LNCaP clone FGC (cell line): ENCODE measurements at regions not wholly inside any gene's neighbourhood (a gene's known extent, or its start where the extent isn't known, plus 50 kb on each side); places are given as distances from the start of the nearest gene placed in this dataset.

Source experiments
- DNase-seq: peaks from one replicate; pipeline ENCODE4 v3.0.0-alpha.2; 2011; ENCODE audit warnings: low read depth
- H3K4me3 ChIP-seq: 2 replicates; pipeline ENCODE4 v1.5.1; 2011; ENCODE audit warnings: mild to moderate bottlenecking, low read depth, low read length, control low read depth
- TF ChIP-seq, protein P1 (sequence below): IDR thresholded peaks from 2 replicates; pipeline ENCODE4 v1.5.1; 2012; ENCODE audit warnings: mild to moderate bottlenecking; ENCODE audit not compliant: control insufficient read depth, insufficient read depth; ENCODE audit errors: extremely low read depth

DNA sequence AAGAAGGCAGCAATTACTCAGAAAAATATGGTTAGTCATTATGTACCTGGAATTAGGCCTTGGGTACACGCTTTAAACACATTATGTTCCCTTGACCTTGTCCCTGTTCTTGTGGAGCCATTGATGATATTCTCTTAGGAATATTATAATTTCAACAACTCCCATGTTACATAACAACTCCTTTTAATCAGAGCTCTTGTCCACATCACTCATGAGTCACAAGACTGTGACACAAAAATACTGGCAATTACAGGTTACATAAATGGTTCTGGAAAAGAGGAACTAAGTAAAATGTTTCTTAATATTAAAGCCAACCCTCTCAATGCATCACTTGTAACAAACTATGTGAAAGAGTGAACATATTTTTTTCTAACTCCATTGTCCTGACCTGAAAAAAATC is 143.8 kb upstream of the PCLO start:
- no peak overlapping the region for H3K4me3 ChIP-seq
- DNase-seq, result no peak
- TF ChIP-seq, protein P1, sequence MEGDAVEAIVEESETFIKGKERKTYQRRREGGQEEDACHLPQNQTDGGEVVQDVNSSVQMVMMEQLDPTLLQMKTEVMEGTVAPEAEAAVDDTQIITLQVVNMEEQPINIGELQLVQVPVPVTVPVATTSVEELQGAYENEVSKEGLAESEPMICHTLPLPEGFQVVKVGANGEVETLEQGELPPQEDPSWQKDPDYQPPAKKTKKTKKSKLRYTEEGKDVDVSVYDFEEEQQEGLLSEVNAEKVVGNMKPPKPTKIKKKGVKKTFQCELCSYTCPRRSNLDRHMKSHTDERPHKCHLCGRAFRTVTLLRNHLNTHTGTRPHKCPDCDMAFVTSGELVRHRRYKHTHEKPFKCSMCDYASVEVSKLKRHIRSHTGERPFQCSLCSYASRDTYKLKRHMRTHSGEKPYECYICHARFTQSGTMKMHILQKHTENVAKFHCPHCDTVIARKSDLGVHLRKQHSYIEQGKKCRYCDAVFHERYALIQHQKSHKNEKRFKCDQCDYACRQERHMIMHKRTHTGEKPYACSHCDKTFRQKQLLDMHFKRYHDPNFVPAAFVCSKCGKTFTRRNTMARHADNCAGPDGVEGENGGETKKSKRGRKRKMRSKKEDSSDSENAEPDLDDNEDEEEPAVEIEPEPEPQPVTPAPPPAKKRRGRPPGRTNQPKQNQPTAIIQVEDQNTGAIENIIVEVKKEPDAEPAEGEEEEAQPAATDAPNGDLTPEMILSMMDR, result no peak

DNA sequence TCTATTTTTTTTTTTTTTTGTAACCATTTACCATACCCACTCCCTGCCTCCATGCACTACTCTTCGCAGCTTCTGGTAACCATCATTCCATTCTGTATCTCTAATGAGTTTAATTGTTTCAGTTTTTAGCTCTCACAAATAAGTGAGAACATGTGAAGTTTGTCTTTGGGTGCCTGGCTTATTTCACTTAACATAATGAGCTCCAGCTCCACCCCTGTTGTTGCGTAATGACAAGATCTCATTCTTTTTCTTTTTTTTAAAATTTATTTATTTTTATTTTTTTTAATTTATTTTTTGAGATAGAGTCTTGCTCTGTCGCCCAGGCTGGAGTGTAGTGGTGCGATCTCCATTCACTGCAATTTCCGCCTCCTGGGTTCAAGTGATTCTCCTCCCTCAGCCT is 142.3 kb upstream of the PCLO start:
- H3K4me3 ChIP-seq, result no peak overlapping the region
- DNase-seq, result no peak
- TF ChIP-seq, protein P1, result no peak

DNA sequence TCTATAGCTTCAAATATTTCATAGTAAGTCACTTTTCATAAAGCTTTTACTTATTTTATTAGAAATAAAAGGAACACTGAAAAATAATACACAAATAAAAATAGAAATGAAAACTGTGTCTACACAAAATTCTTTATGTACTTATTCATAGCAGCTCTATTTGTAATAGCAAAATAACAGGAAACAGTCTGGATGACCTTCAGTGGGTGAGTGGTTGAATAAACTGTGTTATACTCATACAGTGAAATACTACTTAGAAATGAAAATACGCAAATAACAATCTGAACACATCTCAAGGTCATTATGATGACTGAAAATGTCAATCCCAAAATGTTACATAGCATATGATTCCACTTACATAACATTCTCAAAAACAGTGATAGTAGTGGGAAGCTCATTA is 138.7 kb upstream of the PCLO start:
- no peak for DNase-seq
- no peak overlapping the region for H3K4me3 ChIP-seq
- TF ChIP-seq, protein P1, result no peak

DNA sequence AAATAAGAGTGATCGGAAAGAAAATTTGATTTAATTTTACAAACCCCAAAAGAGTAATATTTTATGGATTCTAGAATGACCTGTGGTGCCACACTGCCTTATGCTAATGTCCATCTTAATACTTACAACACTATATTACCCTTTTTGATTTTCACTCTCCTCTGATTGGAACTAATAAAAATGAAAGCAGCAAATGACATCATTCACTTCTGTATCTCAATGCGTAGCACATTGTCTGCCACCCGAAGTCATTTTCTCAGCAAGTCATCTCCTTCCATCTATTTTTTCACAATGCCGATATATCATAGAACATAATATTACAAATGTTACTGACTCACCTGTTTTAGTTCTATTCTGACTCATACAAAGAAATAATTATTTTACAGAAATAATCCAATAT is 127.5 kb upstream of the PCLO start:
- no peak for DNase-seq
- TF ChIP-seq, protein P1, result no peak
- H3K4me3 ChIP-seq, result no peak overlapping the region

DNA sequence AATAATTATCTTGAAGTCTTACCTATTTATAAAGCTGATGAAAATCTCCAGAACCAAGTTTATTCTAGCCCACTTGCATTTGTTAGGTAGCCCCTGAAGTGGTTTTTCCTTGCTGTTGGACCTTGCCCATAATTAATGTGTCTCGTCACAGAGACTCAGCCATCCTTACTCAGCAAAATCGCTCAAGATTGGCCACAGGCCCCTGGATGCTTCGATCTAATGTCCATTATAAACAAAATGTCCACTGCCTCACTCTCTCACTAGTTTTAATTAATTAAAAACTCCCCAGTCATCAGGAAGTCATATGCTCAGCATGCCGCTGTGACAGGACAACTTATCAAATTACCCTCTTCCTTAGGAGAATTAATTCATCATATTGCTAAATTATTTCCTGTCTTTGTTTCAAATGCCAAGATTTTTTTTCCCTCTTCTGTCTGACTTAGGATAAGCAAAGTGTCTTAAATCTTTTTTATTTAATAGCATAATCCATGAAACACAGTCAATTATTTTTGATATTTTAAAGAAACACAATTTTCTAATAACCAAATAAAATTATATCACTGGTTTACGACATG is 126.8 kb upstream of the PCLO start:
- no peak overlapping the region for H3K4me3 ChIP-seq
- TF ChIP-seq, protein P1, result no peak
- no peak for DNase-seq

DNA sequence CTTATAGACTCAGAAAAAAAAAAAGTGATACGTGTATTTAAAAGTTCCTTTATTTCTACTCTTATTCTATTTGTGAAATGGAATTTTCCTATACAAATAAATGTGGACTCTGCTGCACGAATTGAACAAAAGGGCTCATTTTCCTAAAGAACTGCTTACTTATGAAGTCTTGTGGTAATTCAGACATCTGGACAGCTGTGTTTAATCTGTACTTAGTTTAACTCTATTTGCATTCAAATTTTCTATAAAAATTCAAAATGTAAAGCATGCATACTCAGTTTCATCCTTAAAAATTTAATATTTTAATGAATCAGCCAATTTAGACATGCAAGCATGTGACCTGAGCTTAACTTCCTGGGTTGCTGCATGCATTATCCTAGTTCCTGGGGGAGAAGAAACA is 118.0 kb upstream of the PCLO start:
- no peak for DNase-seq
- TF ChIP-seq, protein P1, result no peak
- H3K4me3 ChIP-seq, result no peak overlapping the region

DNA sequence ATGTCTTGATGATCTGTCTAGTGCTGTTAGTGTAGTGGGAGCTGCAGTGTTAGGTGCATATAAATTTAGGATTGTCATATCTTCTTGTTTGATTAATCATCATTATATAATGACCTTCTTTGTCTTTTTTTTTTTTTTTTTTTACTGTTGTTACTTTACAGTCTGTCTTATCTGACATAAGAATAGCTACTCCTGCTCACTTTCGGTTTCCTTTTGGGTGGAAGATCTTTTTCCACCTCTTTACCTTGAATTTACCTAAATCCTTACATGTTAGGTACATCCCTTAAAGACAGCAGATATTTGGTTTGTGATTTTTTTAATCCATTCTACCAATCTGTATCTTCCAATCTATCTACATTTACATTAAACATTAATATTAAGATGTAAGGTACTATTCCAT is 113.6 kb upstream of the PCLO start:
- no peak for DNase-seq
- TF ChIP-seq, protein P1, result no peak
- H3K4me3 ChIP-seq, result no peak overlapping the region
